ENCODE measurements at regions not wholly inside any gene's neighbourhood (a gene's known extent, or its start where the extent isn't known, plus 50 kb on each side); places are given as distances from the start of the nearest gene placed in this dataset.

GRCh38 chr16:79777679-79778078 is 177.1 kb upstream of the MAF start:
- no peaks in the 10 kb centered on the region for H3K4me1 Mint-ChIP-seq (ENCODE audit: low read depth)
- no peak overlapping the region for H3K27ac Mint-ChIP-seq
- H3K27me3 Mint-ChIP-seq: peaks cover 5% of the 10 kb centered on the region
- H3K9me3 Mint-ChIP-seq (ENCODE audit: low read depth): no peaks in the 10 kb centered on the region
- no peaks in the 10 kb centered on the region for H3K36me3 Mint-ChIP-seq
- H3K4me3 Mint-ChIP-seq: no peak overlapping the region

GRCh38 chr16:79776243-79776847 is 175.8 kb upstream of the MAF start:
- Mint-ChIP-seq H3K27me3 (peaks cover 11% of the 10 kb centered on the region), H3K4me3 (no peak overlapping the region), H3K4me1 (ENCODE audit: low read depth) (no peaks in the 10 kb centered on the region), H3K27ac (no peak overlapping the region), H3K36me3 (no peaks in the 10 kb centered on the region), H3K9me3 (ENCODE audit: low read depth) (no peaks in the 10 kb centered on the region)

GRCh38 chr16:79772784-79773183 is 172.2 kb upstream of the MAF start:
- Mint-ChIP-seq H3K4me3 (no peak overlapping the region), H3K27me3 (peaks cover 20% of the 10 kb centered on the region), H3K27ac (no peak overlapping the region), H3K9me3 (ENCODE audit: low read depth) (no peaks in the 10 kb centered on the region), H3K36me3 (no peaks in the 10 kb centered on the region), H3K4me1 (ENCODE audit: low read depth) (peaks cover 10% of the 10 kb centered on the region)

- peaks cover 10% of the 10 kb centered on the region for H3K4me1 Mint-ChIP-seq (ENCODE audit: low read depth)
- H3K9me3 Mint-ChIP-seq (ENCODE audit: low read depth): no peaks in the 10 kb centered on the region
- no peaks in the 10 kb centered on the region for H3K36me3 Mint-ChIP-seq
- H3K27ac Mint-ChIP-seq: no peak overlapping the region
- peak overlapping the region; percentile 8 for H3K4me3 Mint-ChIP-seq
- H3K27me3 Mint-ChIP-seq: peaks cover 20% of the 10 kb centered on the region
Measured at GRCh38 chr16:79772048-79772447, 171.5 kb upstream of the MAF start.

GRCh38 chr16:79770244-79771064 is 169.9 kb upstream of the MAF start:
- H3K4me3 Mint-ChIP-seq: peak overlapping the region; percentile 83
- no peak overlapping the region for H3K27ac Mint-ChIP-seq
- H3K4me1 Mint-ChIP-seq (ENCODE audit: low read depth): peaks cover 10% of the 10 kb centered on the region
- no peaks in the 10 kb centered on the region for H3K9me3 Mint-ChIP-seq (ENCODE audit: low read depth)
- H3K27me3 Mint-ChIP-seq: peaks cover 20% of the 10 kb centered on the region
- H3K36me3 Mint-ChIP-seq: no peaks in the 10 kb centered on the region

GRCh38 chr16:79769928-79770243 is 169.3 kb upstream of the MAF start:
- no peaks in the 10 kb centered on the region for H3K9me3 Mint-ChIP-seq (ENCODE audit: low read depth)
- no peak overlapping the region for H3K27ac Mint-ChIP-seq
- peaks cover 10% of the 10 kb centered on the region for H3K4me1 Mint-ChIP-seq (ENCODE audit: low read depth)
- peaks cover 20% of the 10 kb centered on the region for H3K27me3 Mint-ChIP-seq
- H3K36me3 Mint-ChIP-seq: no peaks in the 10 kb centered on the region
- H3K4me3 Mint-ChIP-seq: peak overlapping the region; percentile 82

- no peak overlapping the region for H3K27ac Mint-ChIP-seq
- no peaks in the 10 kb centered on the region for H3K36me3 Mint-ChIP-seq
- peaks cover 10% of the 10 kb centered on the region for H3K4me1 Mint-ChIP-seq (ENCODE audit: low read depth)
- H3K9me3 Mint-ChIP-seq (ENCODE audit: low read depth): no peaks in the 10 kb centered on the region
- peak overlapping the region; percentile 82 for H3K4me3 Mint-ChIP-seq
- peaks cover 22% of the 10 kb centered on the region for H3K27me3 Mint-ChIP-seq
Measured at GRCh38 chr16:79769270-79769927, 168.9 kb upstream of the MAF start.

- H3K9me3 Mint-ChIP-seq (ENCODE audit: low read depth): no peaks in the 10 kb centered on the region
- no peak overlapping the region for H3K27ac Mint-ChIP-seq
- H3K4me3 Mint-ChIP-seq: no peak overlapping the region
- no peaks in the 10 kb centered on the region for H3K36me3 Mint-ChIP-seq
- peaks cover 10% of the 10 kb centered on the region for H3K4me1 Mint-ChIP-seq (ENCODE audit: low read depth)
- peaks cover 20% of the 10 kb centered on the region for H3K27me3 Mint-ChIP-seq
Measured at GRCh38 chr16:79768276-79768970, 167.9 kb upstream of the MAF start.

GRCh38 chr16:79767421-79768275 is 167.1 kb upstream of the MAF start:
- no peak overlapping the region for H3K4me3 Mint-ChIP-seq
- no peak overlapping the region for H3K27ac Mint-ChIP-seq
- no peaks in the 10 kb centered on the region for H3K36me3 Mint-ChIP-seq
- peaks cover 10% of the 10 kb centered on the region for H3K4me1 Mint-ChIP-seq (ENCODE audit: low read depth)
- peaks cover 18% of the 10 kb centered on the region for H3K27me3 Mint-ChIP-seq
- no peaks in the 10 kb centered on the region for H3K9me3 Mint-ChIP-seq (ENCODE audit: low read depth)

GRCh38 chr16:79765901-79766394 is 165.4 kb upstream of the MAF start:
- Mint-ChIP-seq H3K9me3 (ENCODE audit: low read depth) (no peaks in the 10 kb centered on the region), H3K4me1 (ENCODE audit: low read depth) (peaks cover 8% of the 10 kb centered on the region), H3K27me3 (peaks cover 11% of the 10 kb centered on the region), H3K4me3 (no peak overlapping the region), H3K27ac (no peak overlapping the region), H3K36me3 (no peaks in the 10 kb centered on the region)

GRCh38 chr16:79765431-79765830 is 164.9 kb upstream of the MAF start:
- no peak overlapping the region for H3K27ac Mint-ChIP-seq
- peaks cover 4% of the 10 kb centered on the region for H3K4me1 Mint-ChIP-seq (ENCODE audit: low read depth)
- H3K4me3 Mint-ChIP-seq: no peak overlapping the region
- H3K36me3 Mint-ChIP-seq: no peaks in the 10 kb centered on the region
- no peaks in the 10 kb centered on the region for H3K9me3 Mint-ChIP-seq (ENCODE audit: low read depth)
- peaks cover 8% of the 10 kb centered on the region for H3K27me3 Mint-ChIP-seq

GRCh38 chr16:79764415-79765110 is 164.0 kb upstream of the MAF start:
- Mint-ChIP-seq H3K4me1 (ENCODE audit: low read depth) (peaks cover under 1% of the 10 kb centered on the region), H3K4me3 (no peak overlapping the region), H3K27ac (no peak overlapping the region), H3K36me3 (no peaks in the 10 kb centered on the region), H3K9me3 (ENCODE audit: low read depth) (no peaks in the 10 kb centered on the region), H3K27me3 (peaks cover 4% of the 10 kb centered on the region)

- Mint-ChIP-seq H3K27ac (no peak overlapping the region), H3K4me3 (no peak overlapping the region), H3K36me3 (no peaks in the 10 kb centered on the region), H3K27me3 (peaks cover 2% of the 10 kb centered on the region), H3K4me1 (ENCODE audit: low read depth) (no peaks in the 10 kb centered on the region), H3K9me3 (ENCODE audit: low read depth) (no peaks in the 10 kb centered on the region)
Measured at GRCh38 chr16:79762217-79762616, 161.7 kb upstream of the MAF start.
